ENCODE measurements at regions not wholly inside any gene's neighbourhood (a gene's known extent, or its start where the extent isn't known, plus 50 kb on each side); places are given as distances from the start of the nearest gene placed in this dataset.

DNA sequence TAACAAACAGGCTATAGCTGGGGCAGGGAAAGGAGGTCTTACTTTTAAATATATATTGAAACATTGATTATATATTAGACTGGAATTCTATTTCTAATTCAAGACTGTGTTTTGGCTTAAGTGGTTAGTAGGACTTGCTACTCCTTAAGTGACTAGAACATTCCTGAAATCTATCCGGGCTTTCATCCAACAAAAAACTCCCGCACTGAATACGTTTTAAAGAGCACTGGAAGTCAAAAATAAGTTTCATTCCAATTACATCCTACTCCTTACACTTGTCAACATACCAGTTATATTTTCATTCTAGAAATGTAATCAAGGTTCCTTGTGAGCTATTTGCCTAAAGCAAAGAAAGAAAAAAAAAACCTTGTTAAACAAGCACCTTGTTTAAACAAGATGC, 204.6 kb downstream of the SP3 start:
- H3K9me3 ChIP-seq: no peaks in the 10 kb centered on the region
- H3K36me3 ChIP-seq: no peaks in the 10 kb centered on the region
- peak overlapping the region in 1 of 8 donors; percentile 16 for H3K27ac ChIP-seq
- 75 to 86% (median 81%) methylated on average over 3 of the region's 3 CpGs for WGBS, 5 donors
- TF ChIP-seq POLR2AphosphoS5 (IDR thresholded peaks at IDR 0.05) (no peak), POLR2A (IDR thresholded peaks at IDR 0.05) (no peak), CTCF (IDR thresholded peaks at IDR 0.05 in 8 of 11, conservative IDR thresholded peaks at IDR 0.05 in 3 of 11) (no peak)
- H3K27me3 ChIP-seq (replicated peaks in 1 of 7): no peaks in the 10 kb centered on the region
- no peak for DNase-seq
- no peaks in the 10 kb centered on the region for H3K4me1 ChIP-seq
- intact Hi-C loops (cut with DNase I; ENCODE audit: low total_unique reads): no loop called here
- no peak overlapping the region for H3K4me3 ChIP-seq

DNA sequence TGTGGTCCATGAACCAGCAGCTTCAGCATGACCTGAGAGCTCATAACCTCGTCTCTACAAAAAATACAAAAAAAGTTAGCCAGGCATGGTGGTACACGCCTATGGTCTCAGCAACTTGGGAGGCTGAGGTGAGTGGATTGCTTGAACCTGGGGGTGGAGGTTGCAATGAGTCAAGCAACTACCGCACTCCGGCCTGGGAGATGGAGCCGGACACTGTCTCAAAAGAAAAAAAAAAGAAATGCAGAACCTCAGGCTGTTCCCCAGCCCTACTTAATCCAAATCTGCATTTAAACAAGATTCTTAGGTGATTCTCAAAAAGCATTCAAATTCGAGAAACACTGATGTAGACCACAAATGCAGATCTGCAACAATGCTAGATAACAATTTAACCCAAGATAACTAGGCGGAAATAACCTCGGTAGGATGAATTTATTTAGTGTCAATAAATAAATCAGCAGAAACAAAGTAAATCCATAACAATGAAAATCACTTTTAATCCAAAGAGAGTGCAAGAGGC, 203.5 kb downstream of the SP3 start:
- Histone ChIP-seq H3K4me1 (no peaks in the 10 kb centered on the region), H3K27me3 (replicated peaks in 1 of 7) (peaks cover 0 to under 1% (median 0%) of the 10 kb centered on the region in 7 donors), H3K4me3 (no peak overlapping the region), H3K27ac (no peak overlapping the region), H3K9me3 (no peaks in the 10 kb centered on the region), H3K36me3 (no peaks in the 10 kb centered on the region)
- DNase-seq: no peak
- no peak for TF ChIP-seq CTCF (IDR thresholded peaks at IDR 0.05 in 8 of 11, conservative IDR thresholded peaks at IDR 0.05 in 3 of 11)
- no peak for TF ChIP-seq POLR2A (IDR thresholded peaks at IDR 0.05)
- TF ChIP-seq POLR2AphosphoS5 (IDR thresholded peaks at IDR 0.05): no peak
- intact Hi-C loops (cut with DNase I; ENCODE audit: low total_unique reads): no loop called here
- WGBS, 5 donors: 80 to 91% (median 88%) methylated on average over 8 of the region's 8 CpGs

GRCh38 chr2:173762221-173762620, 203.0 kb downstream of the SP3 start:
- no peak for DNase-seq
- Histone ChIP-seq H3K4me1 (no peaks in the 10 kb centered on the region), H3K27ac (no peak overlapping the region), H3K27me3 (replicated peaks in 1 of 7) (peaks cover 0 to 7% (median 0%) of the 10 kb centered on the region in 7 donors), H3K36me3 (no peaks in the 10 kb centered on the region), H3K4me3 (no peak overlapping the region), H3K9me3 (no peaks in the 10 kb centered on the region)
- 31 to 49% (median 38%) methylated on average over 2 of the region's 2 CpGs for WGBS, 5 donors
- intact Hi-C loops (cut with DNase I; ENCODE audit: low total_unique reads): no loop called here
- no peak for TF ChIP-seq CTCF (IDR thresholded peaks at IDR 0.05 in 8 of 11, conservative IDR thresholded peaks at IDR 0.05 in 3 of 11)
- TF ChIP-seq POLR2A (IDR thresholded peaks at IDR 0.05): no peak
- TF ChIP-seq POLR2AphosphoS5 (IDR thresholded peaks at IDR 0.05): no peak

- intact Hi-C loops (cut with DNase I; ENCODE audit: low total_unique reads): no loop called here
- 83 to 95% (median 91%) methylated on average over 2 of the region's 2 CpGs for WGBS, 5 donors
- no peak for DNase-seq
- Histone ChIP-seq H3K36me3 (no peaks in the 10 kb centered on the region), H3K4me1 (no peaks in the 10 kb centered on the region), H3K9me3 (no peaks in the 10 kb centered on the region), H3K27ac (no peak overlapping the region), H3K27me3 (replicated peaks in 1 of 7) (peaks cover 0 to 9% (median 0%) of the 10 kb centered on the region in 7 donors), H3K4me3 (no peak overlapping the region)
- TF ChIP-seq POLR2AphosphoS5 (IDR thresholded peaks at IDR 0.05) (no peak), CTCF (IDR thresholded peaks at IDR 0.05 in 8 of 11, conservative IDR thresholded peaks at IDR 0.05 in 3 of 11) (no peak), POLR2A (IDR thresholded peaks at IDR 0.05) (no peak)
Observed at GRCh38 chr2:173762864-173763263, 202.3 kb downstream of the SP3 start.
